ENCODE measurements at regions not wholly inside any gene's neighbourhood (a gene's known extent, or its start where the extent isn't known, plus 50 kb on each side); places are given as distances from the start of the nearest gene placed in this dataset.

DNA sequence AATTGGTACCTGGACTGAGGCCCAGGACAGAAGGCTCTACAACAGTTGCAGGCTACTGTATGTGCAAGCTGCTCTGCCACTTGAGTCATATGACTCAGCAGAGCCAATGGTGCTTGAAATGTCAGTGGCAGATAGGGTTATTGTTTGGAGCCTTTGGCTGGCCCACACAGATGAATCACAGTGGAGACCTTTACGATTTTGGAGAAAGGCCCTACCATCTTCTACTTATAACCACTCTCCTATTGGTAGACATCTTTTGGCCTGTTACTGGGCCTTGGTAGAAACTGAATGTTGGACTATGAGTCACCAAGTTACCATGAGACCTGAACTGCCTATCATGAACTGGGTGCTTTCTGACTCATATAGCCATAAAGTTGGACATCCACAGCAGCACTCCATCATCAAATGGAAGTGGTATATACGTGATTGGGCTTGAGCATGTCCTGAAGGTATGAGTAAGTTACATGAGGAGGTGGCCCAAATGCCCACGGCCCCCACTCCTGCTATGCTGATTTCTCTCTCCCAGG lies 88.9 kb upstream of the NRXN1 start:
- DNase-seq (no peak), ATAC-seq (no peak)
- H3K27ac Mint-ChIP-seq, result no peak overlapping the region
- H3K9me3 Mint-ChIP-seq, result peaks cover 4 to 12% of the 10 kb centered on the region in 2 donors
- H3K4me3 Mint-ChIP-seq, result no peak overlapping the region
- H3K4me1 Mint-ChIP-seq, result no peaks in the 10 kb centered on the region
- no peaks in the 10 kb centered on the region for H3K27me3 Mint-ChIP-seq

DNA sequence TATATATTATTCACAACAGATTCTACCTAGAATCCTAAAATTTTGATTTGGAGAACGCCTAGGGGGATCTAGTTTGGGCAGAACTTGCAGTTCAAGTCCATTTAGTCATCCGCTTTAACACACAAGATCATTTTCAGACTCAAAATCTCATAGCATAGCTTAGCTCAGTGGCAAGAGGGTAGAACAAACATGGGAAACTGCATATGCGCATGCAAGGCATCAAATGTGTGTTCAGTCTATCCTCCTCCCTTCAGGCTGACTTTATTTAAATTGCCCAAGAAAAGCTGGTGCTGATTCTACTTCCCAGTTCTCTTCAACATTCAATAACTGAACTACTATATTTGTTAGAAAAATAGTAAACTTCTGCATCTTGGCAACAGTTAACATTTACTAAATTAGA lies 79.6 kb upstream of the NRXN1 start:
- no peak for ATAC-seq
- Mint-ChIP-seq H3K4me1 (no peaks in the 10 kb centered on the region), H3K27ac (no peak overlapping the region), H3K4me3 (no peak overlapping the region), H3K9me3 (peaks cover 0 to 7% of the 10 kb centered on the region in 2 donors), H3K27me3 (no peaks in the 10 kb centered on the region)
- no peak for DNase-seq

DNA sequence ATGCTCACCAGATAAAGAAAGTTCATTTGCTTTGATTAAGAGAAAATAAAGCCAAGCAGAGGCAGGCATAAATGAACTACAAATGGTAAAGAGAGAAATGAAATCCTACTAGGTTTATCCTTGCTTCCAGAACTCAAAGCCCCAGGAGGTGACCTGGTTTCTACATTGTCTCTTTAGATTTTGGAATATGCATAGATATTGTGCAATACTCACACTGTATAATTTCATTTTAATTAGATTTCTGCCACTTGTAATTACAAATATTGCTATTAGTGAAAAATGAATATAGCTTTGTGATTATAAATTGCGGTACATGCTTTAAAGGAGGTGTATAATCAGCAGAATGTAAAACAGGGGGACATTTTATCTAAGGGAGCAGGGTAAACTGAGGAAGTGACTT lies 76.9 kb upstream of the NRXN1 start:
- no peak overlapping the region for H3K27ac Mint-ChIP-seq
- H3K4me1 Mint-ChIP-seq, result no peaks in the 10 kb centered on the region
- peaks cover under 1 to 8% of the 10 kb centered on the region in 2 donors for H3K9me3 Mint-ChIP-seq
- DNase-seq, result no peak
- ATAC-seq, result no peak
- H3K4me3 Mint-ChIP-seq, result no peak overlapping the region
- no peaks in the 10 kb centered on the region for H3K27me3 Mint-ChIP-seq

DNA sequence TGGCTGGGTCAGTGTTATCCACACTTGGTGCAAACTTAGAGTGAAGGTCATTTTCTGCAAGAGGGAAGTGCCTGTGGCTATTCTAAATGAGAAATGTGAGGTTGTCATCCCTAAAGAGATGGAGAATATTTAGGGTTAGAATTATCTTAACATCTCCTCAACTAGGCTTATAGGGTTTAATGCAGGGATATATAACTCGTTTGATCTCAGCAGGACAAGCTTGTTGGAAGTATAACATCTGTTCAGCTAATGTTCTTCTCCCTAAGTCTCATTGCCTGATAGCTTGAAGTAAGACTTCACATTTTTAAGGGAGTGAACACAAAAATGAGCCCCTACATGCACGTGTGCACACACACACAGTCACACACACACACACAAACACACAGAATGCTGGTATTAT lies 75.9 kb upstream of the NRXN1 start:
- no peak for DNase-seq
- no peak overlapping the region for H3K4me3 Mint-ChIP-seq
- H3K9me3 Mint-ChIP-seq, result peaks cover 8 to 18% of the 10 kb centered on the region in 2 donors
- H3K27me3 Mint-ChIP-seq, result no peaks in the 10 kb centered on the region
- no peak for ATAC-seq
- H3K4me1 Mint-ChIP-seq, result no peaks in the 10 kb centered on the region
- no peak overlapping the region for H3K27ac Mint-ChIP-seq

DNA sequence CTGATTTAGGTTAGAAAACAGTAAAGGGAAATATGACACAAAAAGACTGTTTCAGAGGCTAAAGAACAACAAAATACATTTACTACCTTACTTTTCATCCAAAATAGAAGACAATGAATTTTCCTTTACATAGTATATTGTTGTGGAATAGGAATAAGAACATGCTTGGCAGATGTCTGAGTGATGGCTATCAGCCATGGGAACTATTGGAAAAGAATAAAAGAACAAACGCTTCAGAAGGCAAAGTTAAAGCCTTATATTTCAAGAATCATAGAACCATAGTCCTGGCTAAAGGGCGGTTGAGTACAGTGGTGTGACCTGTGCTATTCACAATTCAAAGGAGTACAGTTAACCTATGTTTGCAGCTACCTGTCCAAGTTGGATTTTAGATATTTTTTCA lies 73.9 kb upstream of the NRXN1 start:
- Mint-ChIP-seq H3K27me3 (no peaks in the 10 kb centered on the region), H3K9me3 (peaks cover 8 to 18% of the 10 kb centered on the region in 2 donors), H3K4me1 (no peaks in the 10 kb centered on the region), H3K27ac (no peak overlapping the region), H3K4me3 (no peak overlapping the region)
- no peak for ATAC-seq
- no peak for DNase-seq

DNA sequence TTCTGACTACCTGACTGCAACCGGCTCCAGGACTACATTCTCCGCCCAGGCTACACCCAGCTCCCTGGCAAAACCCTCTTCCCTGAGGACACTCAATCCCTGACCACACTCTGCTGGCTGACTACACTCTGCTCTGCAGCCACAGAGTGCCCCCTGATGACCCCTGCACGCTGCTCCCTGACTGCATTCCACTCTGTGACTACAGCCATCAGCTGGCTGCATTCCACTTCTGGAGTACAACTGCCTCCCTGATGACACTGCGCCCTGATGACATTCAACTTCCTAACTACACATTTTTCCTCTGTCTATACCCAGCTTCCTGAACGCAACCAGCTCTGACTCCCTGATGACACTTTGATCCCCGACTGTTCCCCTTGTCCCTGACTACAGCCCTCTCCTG lies 71.3 kb upstream of the NRXN1 start:
- Mint-ChIP-seq H3K27me3 (no peaks in the 10 kb centered on the region), H3K4me1 (no peaks in the 10 kb centered on the region), H3K4me3 (no peak overlapping the region), H3K9me3 (peaks cover 8 to 11% of the 10 kb centered on the region in 2 donors), H3K27ac (no peak overlapping the region)
- no peak for ATAC-seq
- no peak for DNase-seq

DNA sequence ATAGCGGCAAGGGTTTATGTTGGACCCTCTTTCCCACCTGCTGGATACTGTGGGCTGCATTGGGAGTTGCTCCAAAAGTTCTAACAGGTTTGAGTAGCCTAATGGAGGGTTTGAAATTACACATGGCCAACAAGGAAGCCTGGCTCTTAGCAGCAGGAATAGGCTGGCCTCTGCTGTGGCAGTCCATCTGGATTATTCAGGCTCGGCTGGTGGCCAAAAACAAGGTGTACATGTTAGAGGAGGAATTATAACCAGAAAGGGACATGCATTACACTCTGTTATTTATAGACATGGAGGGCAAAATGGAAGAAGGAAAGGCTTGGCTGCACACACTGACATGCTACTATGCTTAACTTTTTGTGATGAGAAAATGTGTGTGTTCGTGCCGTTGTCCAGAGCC lies 61.1 kb upstream of the NRXN1 start:
- peaks cover 9 to 11% of the 10 kb centered on the region in 2 donors for H3K9me3 Mint-ChIP-seq

DNA sequence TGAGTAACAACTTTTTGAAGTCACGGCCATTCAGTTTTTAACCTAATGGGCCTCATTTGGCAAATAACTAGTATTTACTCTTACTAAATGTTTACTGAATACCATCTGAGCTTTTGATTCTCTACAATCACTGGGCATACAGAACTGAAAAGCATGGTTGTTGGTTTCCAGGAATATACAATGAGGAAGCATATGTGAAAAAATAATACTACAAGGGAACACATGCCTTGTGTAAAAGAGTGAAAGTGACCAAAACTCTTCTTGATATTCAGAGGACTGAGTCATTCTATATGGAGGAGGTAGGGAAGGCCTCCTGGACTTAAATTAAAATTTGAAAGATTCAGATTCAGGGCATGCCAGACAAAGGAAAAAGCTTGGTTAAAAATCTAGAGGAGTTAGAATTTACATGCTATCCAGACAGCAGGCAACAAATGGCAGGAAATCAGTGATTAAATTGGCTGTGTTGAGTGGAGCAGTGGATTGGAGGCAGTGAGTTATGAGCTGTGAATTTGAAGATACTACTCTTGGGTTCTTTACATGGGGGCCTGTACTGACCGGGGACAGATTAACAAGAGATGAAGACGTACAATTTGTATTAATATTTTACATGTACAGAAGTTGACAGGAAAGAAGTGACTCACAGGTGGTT lies 53.6 kb upstream of the NRXN1 start:
- Mint-ChIP-seq H3K4me1 (no peaks in the 10 kb centered on the region), H3K27me3 (no peaks in the 10 kb centered on the region), H3K27ac (no peak overlapping the region), H3K9me3 (peaks cover 6 to 11% of the 10 kb centered on the region in 2 donors), H3K4me3 (no peak overlapping the region)
- ATAC-seq (no peak), DNase-seq (no peak)

More for the DNA sequence above, 61.1 kb upstream of the NRXN1 start:
- DNase-seq (no peak), ATAC-seq (no peak)
- no peak overlapping the region for H3K4me3 Mint-ChIP-seq
- H3K4me1 Mint-ChIP-seq, result no peaks in the 10 kb centered on the region
- no peaks in the 10 kb centered on the region for H3K27me3 Mint-ChIP-seq
- H3K27ac Mint-ChIP-seq, result peak overlapping the region in 1 of 2 donors; percentile 46

DNA sequence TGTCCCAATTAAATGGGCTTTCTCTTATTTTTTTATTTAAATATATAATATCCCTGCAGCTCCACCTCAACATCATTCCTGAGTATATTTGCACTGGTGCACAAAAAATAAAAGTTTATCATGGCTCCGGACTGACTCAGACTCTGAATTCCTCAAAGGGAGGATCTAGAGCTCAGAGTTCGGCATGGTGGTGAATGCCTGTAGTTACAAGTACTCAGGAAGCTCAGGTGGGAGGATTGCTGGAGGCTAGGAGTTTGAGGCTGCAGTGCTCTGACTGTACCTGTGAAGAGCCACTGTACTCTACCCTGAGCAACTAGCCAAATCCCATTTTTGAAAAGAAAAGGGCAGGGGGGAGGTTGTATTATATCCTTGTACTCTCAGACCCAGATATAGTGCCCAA lies 52.8 kb upstream of the NRXN1 start:
- no peaks in the 10 kb centered on the region for H3K27me3 Mint-ChIP-seq
- peaks cover 6 to 11% of the 10 kb centered on the region in 2 donors for H3K9me3 Mint-ChIP-seq
- DNase-seq, result no peak
- no peak overlapping the region for H3K4me3 Mint-ChIP-seq
- no peak overlapping the region for H3K27ac Mint-ChIP-seq
- ATAC-seq, result no peak
- H3K4me1 Mint-ChIP-seq, result no peaks in the 10 kb centered on the region

Measured in stimulated activated naive CD8-positive, alpha-beta T cell treated with anti-CD3 and anti-CD28 coated beads, Interleukin-15, amount 100 ng/mL, for 72 hours (primary cell).